Vagina (tissue), 2 donors: ENCODE measurements at regions not wholly inside any gene's neighbourhood (a gene's known extent, or its start where the extent isn't known, plus 50 kb on each side); places are given as distances from the start of the nearest gene placed in this dataset.

Experiments used
- DNase-seq, 2 donors: peaks; one replicate each; pipeline ENCODE4 v3.0.0-alpha.2; 2017; ENCODE audit errors: extremely low spot score in 2 of 2
- H3K27ac ChIP-seq: fragments of 200-600 bp; sonication (generic); one replicate; pipeline ENCODE4 v1.5.1; 2019
- H3K27me3 ChIP-seq: fragments of 200-600 bp; sonication (generic); one replicate; pipeline ENCODE4 v1.5.1; 2019
- H3K36me3 ChIP-seq, 2 donors: fragments of 200-600 bp; sonication (generic); one replicate each; pipeline ENCODE4 v1.5.1; 2017 to 2019
- H3K4me1 ChIP-seq: fragments of 200-600 bp; sonication (generic); one replicate; pipeline ENCODE4 v1.5.1; 2019
- H3K4me3 ChIP-seq, 2 donors: fragments of 200-600 bp; sonication (generic); 1 replicate in 1 of 2; 2 replicates in 1 of 2; pipeline ENCODE4 v1.5.1; 2016 to 2019
- H3K9me3 ChIP-seq: fragments of 200-600 bp; sonication (generic); one replicate; pipeline ENCODE4 v1.5.1; 2019
- POLR2A ChIP-seq, 2 donors: fragments of 450-650 bp; IDR thresholded peaks; one replicate each; pipeline ENCODE4 v1.6.1; 2017; ENCODE audit warnings: antibody characterized with exemption in 2 of 2, mild to moderate bottlenecking in 2 of 2, moderate library complexity in 2 of 2
- POLR2AphosphoS5 ChIP-seq, 2 donors: sonication (generic); formaldehyde crosslinking; IDR thresholded peaks; one replicate each; pipeline ENCODE4 v1.9.0; 2017; ENCODE audit warnings: antibody characterized with exemption in 2 of 2, mild to moderate bottlenecking in 2 of 2, low read depth in 1 of 2; ENCODE audit not compliant: insufficient read depth in 1 of 2
- intact Hi-C: fragments of 100-400 bp; cut with DNase I; formaldehyde crosslinking; loops from one replicate; pipeline ENCODE4 v1.15.1; 2023
- TF ChIP-seq, protein P1 (sequence below), 3 experiments: fragments of 450-650 bp in 2 of 3; fragments of 200-600 bp in 1 of 3; sonication (generic) in 1 of 3; IDR thresholded peaks; one replicate each; pipeline ENCODE4 v1.5.1; 2017 to 2019; ENCODE audit warnings: antibody characterized with exemption in 3 of 3, mild to moderate bottlenecking in 2 of 3, moderate library complexity in 2 of 3

DNA sequence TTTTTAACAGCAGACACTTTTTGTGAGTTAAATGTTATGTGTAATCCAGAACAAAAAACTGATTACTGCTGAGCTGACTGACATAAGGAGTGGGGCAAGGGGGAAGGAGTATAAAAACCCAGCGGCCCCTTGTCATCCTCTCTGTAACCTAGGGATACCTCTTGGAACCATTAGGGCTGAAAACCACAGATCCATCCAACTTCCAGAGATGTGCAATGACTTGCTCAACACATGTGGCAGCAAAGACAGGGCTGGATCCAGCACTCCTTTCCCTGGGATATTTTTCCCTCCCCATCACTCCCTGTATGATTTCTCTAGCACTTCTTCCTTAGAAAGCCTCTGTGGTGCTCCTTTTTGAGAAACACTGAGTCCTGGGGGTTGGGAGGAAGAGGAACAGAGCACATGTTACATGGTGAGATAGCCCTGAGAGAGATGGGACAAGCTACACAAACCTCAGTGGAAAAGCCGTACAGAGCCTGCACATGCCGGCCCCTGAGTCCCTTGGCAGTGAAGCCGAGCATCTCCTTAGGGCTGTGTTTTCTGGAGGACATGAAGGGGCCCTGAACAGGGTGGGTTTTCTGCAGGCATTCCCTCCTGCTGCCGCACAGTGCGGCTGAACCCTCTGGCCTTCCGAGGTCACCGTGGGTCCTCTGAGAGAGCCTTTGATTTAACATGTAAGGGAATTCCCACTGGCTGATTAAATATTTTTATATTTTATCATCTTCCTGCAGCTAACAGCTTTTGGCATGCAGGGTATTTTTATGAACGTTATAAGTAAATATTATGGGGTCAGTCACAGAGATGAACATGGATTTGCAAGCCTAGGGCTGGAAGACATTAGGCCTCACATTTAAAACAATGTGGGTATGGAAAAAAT is 219.9 kb downstream of the COG6 start:
- Histone ChIP-seq H3K4me3 (no peak overlapping the region), H3K36me3 (no peaks in the 10 kb centered on the region), H3K9me3 (no peaks in the 10 kb centered on the region), H3K4me1 (peaks cover 20% of the 10 kb centered on the region), H3K27me3 (no peaks in the 10 kb centered on the region), H3K27ac (no peak overlapping the region)
- intact Hi-C loops = no loop called here
- no peak for DNase-seq
- TF ChIP-seq, protein P1, sequence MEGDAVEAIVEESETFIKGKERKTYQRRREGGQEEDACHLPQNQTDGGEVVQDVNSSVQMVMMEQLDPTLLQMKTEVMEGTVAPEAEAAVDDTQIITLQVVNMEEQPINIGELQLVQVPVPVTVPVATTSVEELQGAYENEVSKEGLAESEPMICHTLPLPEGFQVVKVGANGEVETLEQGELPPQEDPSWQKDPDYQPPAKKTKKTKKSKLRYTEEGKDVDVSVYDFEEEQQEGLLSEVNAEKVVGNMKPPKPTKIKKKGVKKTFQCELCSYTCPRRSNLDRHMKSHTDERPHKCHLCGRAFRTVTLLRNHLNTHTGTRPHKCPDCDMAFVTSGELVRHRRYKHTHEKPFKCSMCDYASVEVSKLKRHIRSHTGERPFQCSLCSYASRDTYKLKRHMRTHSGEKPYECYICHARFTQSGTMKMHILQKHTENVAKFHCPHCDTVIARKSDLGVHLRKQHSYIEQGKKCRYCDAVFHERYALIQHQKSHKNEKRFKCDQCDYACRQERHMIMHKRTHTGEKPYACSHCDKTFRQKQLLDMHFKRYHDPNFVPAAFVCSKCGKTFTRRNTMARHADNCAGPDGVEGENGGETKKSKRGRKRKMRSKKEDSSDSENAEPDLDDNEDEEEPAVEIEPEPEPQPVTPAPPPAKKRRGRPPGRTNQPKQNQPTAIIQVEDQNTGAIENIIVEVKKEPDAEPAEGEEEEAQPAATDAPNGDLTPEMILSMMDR (IDR thresholded peaks at IDR 0.05) = no peak
- no peak for TF ChIP-seq POLR2AphosphoS5 (IDR thresholded peaks at IDR 0.05; ENCODE audit: insufficient read depth in 1 of 2, low read depth in 1 of 2)
- TF ChIP-seq POLR2A (IDR thresholded peaks at IDR 0.05) = no peak

DNA sequence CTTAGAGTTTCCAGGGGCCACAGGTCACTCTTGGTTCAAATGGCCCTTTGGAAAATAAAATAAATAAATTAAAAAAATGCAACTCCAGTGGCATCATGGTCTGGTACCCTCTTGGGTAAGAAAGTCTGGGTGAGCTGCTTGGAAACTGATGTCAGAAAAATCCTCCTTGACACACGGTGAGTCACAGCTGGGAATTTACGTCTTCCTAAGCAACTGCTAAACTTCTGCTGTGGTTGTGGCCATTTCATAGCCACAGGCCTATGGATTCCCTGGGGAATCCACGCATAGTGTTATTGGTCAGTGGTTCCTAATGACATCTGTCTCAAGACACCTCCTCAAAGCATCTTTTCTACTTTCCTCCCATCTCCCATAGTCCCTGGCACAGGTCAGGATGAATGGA is 220.8 kb downstream of the COG6 start:
- intact Hi-C loops = no loop called here
- DNase-seq = no peak
- no peaks in the 10 kb centered on the region for H3K27me3 ChIP-seq
- H3K4me3 ChIP-seq = no peak overlapping the region
- H3K9me3 ChIP-seq = no peaks in the 10 kb centered on the region
- no peaks in the 10 kb centered on the region for H3K36me3 ChIP-seq
- H3K27ac ChIP-seq = no peak overlapping the region
- H3K4me1 ChIP-seq = peaks cover 20% of the 10 kb centered on the region
- no peak for TF ChIP-seq POLR2AphosphoS5 (IDR thresholded peaks at IDR 0.05; ENCODE audit: insufficient read depth in 1 of 2, low read depth in 1 of 2)
- TF ChIP-seq, protein P1 (IDR thresholded peaks at IDR 0.05) = no peak
- TF ChIP-seq POLR2A (IDR thresholded peaks at IDR 0.05) = no peak

DNA sequence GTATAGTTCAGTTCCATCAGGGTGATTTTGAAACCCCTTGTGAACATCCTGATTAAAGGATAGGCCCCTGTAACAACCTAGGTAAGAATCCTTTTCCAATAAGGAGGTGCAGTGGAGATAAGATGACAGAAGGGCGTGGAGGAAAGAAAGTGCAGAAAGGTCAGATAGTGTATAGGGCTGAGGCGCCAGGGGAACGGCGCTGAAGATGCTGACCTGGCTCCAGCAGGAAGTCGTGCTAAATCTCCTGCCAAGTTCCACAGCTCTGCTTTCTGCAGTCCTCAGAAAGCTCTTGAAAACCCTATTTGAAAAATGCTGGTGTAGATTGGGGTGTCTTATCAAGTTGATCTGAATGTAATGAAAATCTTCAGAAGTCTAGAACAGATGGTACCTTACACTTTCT is 221.7 kb downstream of the COG6 start:
- Histone ChIP-seq H3K4me1 (peaks cover 20% of the 10 kb centered on the region), H3K27ac (no peak overlapping the region), H3K9me3 (no peaks in the 10 kb centered on the region), H3K4me3 (no peak overlapping the region), H3K27me3 (no peaks in the 10 kb centered on the region), H3K36me3 (no peaks in the 10 kb centered on the region)
- TF ChIP-seq POLR2AphosphoS5 (IDR thresholded peaks at IDR 0.05; ENCODE audit: insufficient read depth in 1 of 2, low read depth in 1 of 2) (no peak), POLR2A (IDR thresholded peaks at IDR 0.05) (no peak)
- TF ChIP-seq, protein P1 (IDR thresholded peaks at IDR 0.05) = no peak
- no peak for DNase-seq
- intact Hi-C loops = no loop called here

DNA sequence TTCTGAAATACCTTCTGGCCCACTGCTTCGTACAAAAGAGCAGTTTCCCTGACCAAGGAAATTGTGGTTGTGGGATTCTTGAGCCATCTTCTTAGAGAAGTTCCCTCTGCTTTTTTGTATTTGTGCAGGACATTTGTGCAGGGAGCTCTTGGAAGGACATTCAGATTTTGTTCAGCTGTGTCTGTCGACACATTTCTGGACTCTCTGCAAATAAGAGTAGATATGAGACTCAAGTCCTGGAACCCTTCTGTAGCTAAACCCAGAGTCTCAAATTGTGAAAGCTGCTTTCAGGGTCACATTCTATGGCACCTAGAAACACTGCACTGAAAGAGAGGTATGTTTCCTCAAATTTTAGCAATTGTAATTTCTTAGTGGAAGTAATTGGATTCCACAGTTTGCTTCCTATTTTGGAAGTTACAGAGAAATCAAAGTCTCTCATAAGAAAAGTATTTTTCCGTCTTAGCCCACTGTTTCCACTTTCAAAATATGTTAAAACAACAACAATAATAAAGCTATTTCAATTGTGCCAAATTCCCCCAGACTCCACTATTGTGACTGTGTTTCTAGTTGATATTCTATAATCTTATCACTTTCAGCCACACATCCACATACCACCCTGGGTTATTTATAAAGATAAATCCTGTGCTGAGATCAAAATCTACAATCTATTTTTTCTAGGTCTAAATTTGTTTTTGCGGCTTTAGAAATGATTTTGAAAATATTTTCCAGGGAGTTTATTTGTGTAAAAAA is 224.0 kb downstream of the COG6 start:
- TF ChIP-seq POLR2A (IDR thresholded peaks at IDR 0.05) (no peak), POLR2AphosphoS5 (IDR thresholded peaks at IDR 0.05; ENCODE audit: insufficient read depth in 1 of 2, low read depth in 1 of 2) (no peak)
- TF ChIP-seq, protein P1 (IDR thresholded peaks at IDR 0.05) = no peak
- Histone ChIP-seq H3K27ac (no peak overlapping the region), H3K36me3 (no peaks in the 10 kb centered on the region), H3K4me3 (no peak overlapping the region), H3K4me1 (peaks cover 20% of the 10 kb centered on the region), H3K9me3 (peaks cover 5% of the 10 kb centered on the region), H3K27me3 (no peaks in the 10 kb centered on the region)
- intact Hi-C loops = no loop called here
- DNase-seq = no peak
